Right lobe of liver (tissue), 4 donors: ENCODE measurements at regions not wholly inside any gene's neighbourhood (a gene's known extent, or its start where the extent isn't known, plus 50 kb on each side); places are given as distances from the start of the nearest gene placed in this dataset.

Source experiments
- POLR2A ChIP-seq: fragments of 450-650 bp; IDR thresholded peaks from one replicate; pipeline ENCODE4 v1.6.1; 2017; ENCODE audit warnings: antibody characterized with exemption, mild to moderate bottlenecking
- TF ChIP-seq, protein P1 (sequence below), 4 donors: fragments of 200-600 bp in 3 of 4; fragments of 450-650 bp in 1 of 4; IDR thresholded peaks; one replicate each; pipeline versions ENCODE4 v1.5.1 to v1.8.0; 2016 to 2022; ENCODE audit warnings: antibody characterized with exemption in 4 of 4, mild to moderate bottlenecking in 2 of 4
- donor health status: DM: no; HTN: no; CAD: no.
- donor health status: DM: no; HTN: no; CAD: no.
- donor health status: DM: no; HTN: yes; CAD: no.

DNA sequence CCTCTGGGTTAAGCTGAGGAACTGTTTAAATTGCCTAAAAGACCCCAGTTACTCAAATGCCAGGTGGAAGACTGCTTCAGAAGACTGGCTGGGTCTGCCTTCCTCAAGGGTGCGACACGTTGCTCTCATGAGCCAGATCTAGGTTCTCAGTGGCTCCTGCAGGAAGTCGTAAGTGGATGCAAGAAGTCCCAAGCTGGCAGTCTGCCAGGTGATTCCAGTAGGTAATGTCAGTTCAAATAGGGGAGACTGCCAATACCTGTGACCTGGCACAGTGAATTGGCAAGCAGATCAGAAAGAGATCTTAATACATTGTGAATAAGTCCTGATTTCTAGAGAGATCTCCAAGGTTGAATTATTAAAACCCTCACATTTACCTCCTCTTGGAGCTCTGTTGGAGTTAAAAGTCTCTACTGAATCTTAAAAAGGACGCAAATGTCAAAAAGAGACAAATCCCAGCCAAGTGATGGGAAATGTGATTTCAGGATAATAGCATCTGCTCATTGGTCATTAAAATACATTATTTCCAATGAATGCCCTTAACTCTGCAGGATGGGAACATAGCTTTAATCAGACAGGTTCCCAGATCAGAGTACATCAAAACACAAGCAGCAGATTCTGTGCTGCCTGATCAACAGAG lies 98.8 kb upstream of the FRMD6 start:
- TF ChIP-seq, protein P1, sequence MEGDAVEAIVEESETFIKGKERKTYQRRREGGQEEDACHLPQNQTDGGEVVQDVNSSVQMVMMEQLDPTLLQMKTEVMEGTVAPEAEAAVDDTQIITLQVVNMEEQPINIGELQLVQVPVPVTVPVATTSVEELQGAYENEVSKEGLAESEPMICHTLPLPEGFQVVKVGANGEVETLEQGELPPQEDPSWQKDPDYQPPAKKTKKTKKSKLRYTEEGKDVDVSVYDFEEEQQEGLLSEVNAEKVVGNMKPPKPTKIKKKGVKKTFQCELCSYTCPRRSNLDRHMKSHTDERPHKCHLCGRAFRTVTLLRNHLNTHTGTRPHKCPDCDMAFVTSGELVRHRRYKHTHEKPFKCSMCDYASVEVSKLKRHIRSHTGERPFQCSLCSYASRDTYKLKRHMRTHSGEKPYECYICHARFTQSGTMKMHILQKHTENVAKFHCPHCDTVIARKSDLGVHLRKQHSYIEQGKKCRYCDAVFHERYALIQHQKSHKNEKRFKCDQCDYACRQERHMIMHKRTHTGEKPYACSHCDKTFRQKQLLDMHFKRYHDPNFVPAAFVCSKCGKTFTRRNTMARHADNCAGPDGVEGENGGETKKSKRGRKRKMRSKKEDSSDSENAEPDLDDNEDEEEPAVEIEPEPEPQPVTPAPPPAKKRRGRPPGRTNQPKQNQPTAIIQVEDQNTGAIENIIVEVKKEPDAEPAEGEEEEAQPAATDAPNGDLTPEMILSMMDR (IDR thresholded peaks at IDR 0.05): no peak
- TF ChIP-seq POLR2A: no peak
